ENCODE measurements at regions not wholly inside any gene's neighbourhood (a gene's known extent, or its start where the extent isn't known, plus 50 kb on each side); places are given as distances from the start of the nearest gene placed in this dataset.

GRCh38 chr15:77860071-77860691, 217.3 kb downstream of the TBC1D2B start:
- no peaks in the 10 kb centered on the region for H4K20me1 ChIP-seq (ENCODE audit: insufficient read depth)
- no peak overlapping the region for H3K27ac ChIP-seq (ENCODE audit: low read length)
- no peaks in the 10 kb centered on the region for H3K36me3 ChIP-seq (ENCODE audit: insufficient read depth, low read length)
- H3K9me2 ChIP-seq (ENCODE audit: insufficient read depth, low read length), result no peaks in the 10 kb centered on the region
- H2AFZ ChIP-seq (ENCODE audit: low read depth, low read length), result no peak overlapping the region
- H3K4me3 ChIP-seq (ENCODE audit: low read length), result no peak overlapping the region
- no peak overlapping the region for H3K9ac ChIP-seq (ENCODE audit: low read length)
- H3K9me3 ChIP-seq (ENCODE audit: low read length), result no peaks in the 10 kb centered on the region
- H3K79me2 ChIP-seq (replicated peaks; ENCODE audit: insufficient read depth, low read length), result no peaks in the 10 kb centered on the region
- no peaks in the 10 kb centered on the region for H3F3A ChIP-seq (ENCODE audit: insufficient read depth, low read length, poor library complexity, severe bottlenecking)
- no peaks in the 10 kb centered on the region for H3K27me3 ChIP-seq (ENCODE audit: insufficient read depth, low read depth, low read length)
- H3K4me2 ChIP-seq (ENCODE audit: low read length), result no peak overlapping the region
- TF ChIP-seq SMC3 (conservative IDR thresholded peaks at IDR 0.05; ENCODE audit: poor library complexity) (no peak), EZH2 (IDR thresholded peaks at IDR 0.05; ENCODE audit: borderline replicate concordance, insufficient read depth, low read length, poor library complexity, severe bottlenecking) (no peak), POLR2AphosphoS5 (IDR thresholded peaks at IDR 0.05) (no peak), EP300 (conservative IDR thresholded peaks at IDR 0.05; ENCODE audit: poor library complexity, severe bottlenecking) (no peak), TAF1 (IDR thresholded peaks at IDR 0.05; ENCODE audit: low read depth) (no peak), MXI1 (conservative IDR thresholded peaks at IDR 0.05; ENCODE audit: poor library complexity, severe bottlenecking) (no peak)

- H4K20me1 ChIP-seq (ENCODE audit: insufficient read depth), result no peaks in the 10 kb centered on the region
- no peak overlapping the region for H3K4me2 ChIP-seq (ENCODE audit: low read length)
- no peak overlapping the region for H2AFZ ChIP-seq (ENCODE audit: low read depth, low read length)
- H3K9me3 ChIP-seq (ENCODE audit: low read length), result no peaks in the 10 kb centered on the region
- no peaks in the 10 kb centered on the region for H3K9me2 ChIP-seq (ENCODE audit: insufficient read depth, low read length)
- H3K27me3 ChIP-seq (ENCODE audit: insufficient read depth, low read depth, low read length), result no peaks in the 10 kb centered on the region
- TF ChIP-seq POLR2AphosphoS5 (IDR thresholded peaks at IDR 0.05), result no peak
- no peak for TF ChIP-seq MXI1 (conservative IDR thresholded peaks at IDR 0.05; ENCODE audit: poor library complexity, severe bottlenecking)
- no peak for TF ChIP-seq EZH2 (IDR thresholded peaks at IDR 0.05; ENCODE audit: borderline replicate concordance, insufficient read depth, low read length, poor library complexity, severe bottlenecking)
- no peak for TF ChIP-seq SMC3 (conservative IDR thresholded peaks at IDR 0.05; ENCODE audit: poor library complexity)
- no peak for TF ChIP-seq TAF1 (IDR thresholded peaks at IDR 0.05; ENCODE audit: low read depth)
- TF ChIP-seq REST (IDR thresholded peaks at IDR 0.05; ENCODE audit: borderline replicate concordance), result no peak
- TF ChIP-seq EP300 (conservative IDR thresholded peaks at IDR 0.05; ENCODE audit: poor library complexity, severe bottlenecking), result no peak
- no peak for TF ChIP-seq CTCF (IDR thresholded peaks at IDR 0.05; ENCODE audit: poor library complexity, severe bottlenecking)
- TF ChIP-seq RAD21 (conservative IDR thresholded peaks at IDR 0.05), result no peak
- H3K36me3 ChIP-seq (ENCODE audit: insufficient read depth, low read length), result no peaks in the 10 kb centered on the region
- H3F3A ChIP-seq (ENCODE audit: insufficient read depth, low read length, poor library complexity, severe bottlenecking), result no peaks in the 10 kb centered on the region
- no peak overlapping the region for H3K27ac ChIP-seq (ENCODE audit: low read length)
- no peaks in the 10 kb centered on the region for H3K79me2 ChIP-seq (replicated peaks; ENCODE audit: insufficient read depth, low read length)
- no peak overlapping the region for H3K9ac ChIP-seq (ENCODE audit: low read length)
- no peak overlapping the region for H3K4me3 ChIP-seq (ENCODE audit: low read length)
Observed at GRCh38 chr15:77859491-77860060, 217.9 kb downstream of the TBC1D2B start.

Data from neural cell (in vitro differentiated cells).